ENCODE measurements at regions not wholly inside any gene's neighbourhood (a gene's known extent, or its start where the extent isn't known, plus 50 kb on each side); places are given as distances from the start of the nearest gene placed in this dataset.

GRCh38 chr9:108476574-108476973 is 379.2 kb downstream of the ACTL7B start:
- no peak for DNase-seq (ENCODE audit: low read depth in 1 of 2, low spot score in 1 of 2)
- no peak overlapping the region for H3K27ac ChIP-seq
- no peak overlapping the region for H3K4me3 ChIP-seq
- H3K36me3 ChIP-seq = no peaks in the 10 kb centered on the region
- H3K9me3 ChIP-seq (ENCODE audit: low read depth) = no peaks in the 10 kb centered on the region
- H3K4me1 ChIP-seq (ENCODE audit: low read depth) = no peaks in the 10 kb centered on the region
- TF ChIP-seq CTCF (IDR thresholded peaks at IDR 0.05; ENCODE audit: low read depth, low read length) = no peak
- H3K27me3 ChIP-seq = no peaks in the 10 kb centered on the region

- no peak for DNase-seq (ENCODE audit: low read depth in 1 of 2, low spot score in 1 of 2)
- no peaks in the 10 kb centered on the region for H3K4me1 ChIP-seq (ENCODE audit: low read depth)
- no peaks in the 10 kb centered on the region for H3K9me3 ChIP-seq (ENCODE audit: low read depth)
- H3K36me3 ChIP-seq = no peaks in the 10 kb centered on the region
- no peak overlapping the region for H3K4me3 ChIP-seq
- H3K27me3 ChIP-seq = no peaks in the 10 kb centered on the region
- no peak overlapping the region for H3K27ac ChIP-seq
- no peak for TF ChIP-seq CTCF (IDR thresholded peaks at IDR 0.05; ENCODE audit: low read depth, low read length)
These were observed 380.0 kb downstream of the ACTL7B start for GRCh38 chr9:108475813-108476212.

GRCh38 chr9:108474356-108474755 is 381.4 kb downstream of the ACTL7B start:
- Histone ChIP-seq H3K4me1 (ENCODE audit: low read depth) (no peaks in the 10 kb centered on the region), H3K27ac (no peak overlapping the region), H3K4me3 (no peak overlapping the region), H3K9me3 (ENCODE audit: low read depth) (no peaks in the 10 kb centered on the region), H3K36me3 (no peaks in the 10 kb centered on the region), H3K27me3 (no peaks in the 10 kb centered on the region)
- TF ChIP-seq CTCF (IDR thresholded peaks at IDR 0.05; ENCODE audit: low read depth, low read length) = no peak
- peak in 1 of 2 donors; percentile 34 for DNase-seq (ENCODE audit: low read depth in 1 of 2, low spot score in 1 of 2)

- no peak overlapping the region for H3K27ac ChIP-seq
- no peaks in the 10 kb centered on the region for H3K36me3 ChIP-seq
- no peaks in the 10 kb centered on the region for H3K4me1 ChIP-seq (ENCODE audit: low read depth)
- H3K4me3 ChIP-seq = no peak overlapping the region
- peak in 1 of 2 donors; percentile 88 for DNase-seq (ENCODE audit: low read depth in 1 of 2, low spot score in 1 of 2)
- no peak for TF ChIP-seq CTCF (IDR thresholded peaks at IDR 0.05; ENCODE audit: low read depth, low read length)
- no peaks in the 10 kb centered on the region for H3K9me3 ChIP-seq (ENCODE audit: low read depth)
- H3K27me3 ChIP-seq = no peaks in the 10 kb centered on the region
These were observed 382.3 kb downstream of the ACTL7B start for GRCh38 chr9:108473209-108474112.

- TF ChIP-seq CTCF (IDR thresholded peaks at IDR 0.05; ENCODE audit: low read depth, low read length) = no peak
- H3K4me1 ChIP-seq (ENCODE audit: low read depth) = no peaks in the 10 kb centered on the region
- H3K27ac ChIP-seq = no peak overlapping the region
- H3K9me3 ChIP-seq (ENCODE audit: low read depth) = no peaks in the 10 kb centered on the region
- H3K27me3 ChIP-seq = peaks cover 10% of the 10 kb centered on the region
- H3K4me3 ChIP-seq = no peak overlapping the region
- H3K36me3 ChIP-seq = no peaks in the 10 kb centered on the region
- DNase-seq (ENCODE audit: low read depth in 1 of 2, low spot score in 1 of 2) = peak in 1 of 2 donors; percentile 69
These were observed 386.1 kb downstream of the ACTL7B start for GRCh38 chr9:108469654-108470053.
